ENCODE measurements at regions not wholly inside any gene's neighbourhood (a gene's known extent, or its start where the extent isn't known, plus 50 kb on each side); places are given as distances from the start of the nearest gene placed in this dataset.

DNA sequence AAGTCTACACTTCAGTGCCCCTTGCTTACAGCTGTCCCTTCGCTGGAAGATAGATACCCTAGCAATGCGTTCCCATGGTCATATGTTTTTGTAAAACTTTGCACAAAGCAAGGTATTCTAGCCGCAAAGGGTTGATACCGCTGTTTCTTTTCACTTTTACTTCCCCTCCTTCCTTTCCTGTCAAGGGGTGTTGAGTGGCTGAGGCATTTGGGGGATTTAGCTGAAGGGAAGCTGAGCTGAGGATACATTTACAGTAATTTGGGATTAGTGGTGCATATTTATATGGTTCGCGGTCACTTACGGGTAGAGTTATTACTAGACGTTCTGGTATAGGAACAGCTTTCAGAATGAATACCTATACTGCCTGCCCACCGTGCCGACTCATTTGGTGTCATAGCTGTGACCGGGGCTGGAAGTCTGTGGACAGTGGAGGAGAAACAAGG, 86.9 kb upstream of the WNT11 start:
- ATAC-seq, result no peak
- no peak for TF ChIP-seq ZC3H10 (CRISPR knock-in tag; IDR thresholded peaks at IDR 0.05)
- TF ChIP-seq ZFP30 (CRISPR knock-in tag; IDR thresholded peaks at IDR 0.05), result no peak
- TF ChIP-seq TOX (CRISPR knock-in tag; IDR thresholded peaks at IDR 0.05; ENCODE audit: borderline replicate concordance), result no peak
- TF ChIP-seq ZNF8 (CRISPR knock-in tag; IDR thresholded peaks at IDR 0.05), result no peak
- TF ChIP-seq TCF4 (CRISPR knock-in tag; IDR thresholded peaks at IDR 0.05; ENCODE audit: borderline replicate concordance), result no peak
- no peak for TF ChIP-seq CSDC2 (CRISPR knock-in tag; IDR thresholded peaks at IDR 0.05)
- TF ChIP-seq TSHZ2 (CRISPR knock-in tag; IDR thresholded peaks at IDR 0.05), result no peak
- TF ChIP-seq OSR1 (CRISPR knock-in tag; IDR thresholded peaks at IDR 0.05), result no peak
- TF ChIP-seq SNAI2 (CRISPR knock-in tag; IDR thresholded peaks at IDR 0.05), result no peak
- TF ChIP-seq ZNF70 (CRISPR knock-in tag; IDR thresholded peaks at IDR 0.05), result no peak
- TF ChIP-seq POU6F1 (CRISPR knock-in tag; IDR thresholded peaks at IDR 0.05; ENCODE audit: borderline replicate concordance, low read depth), result no peak
- no peak for TF ChIP-seq CSRNP3 (CRISPR knock-in tag; IDR thresholded peaks at IDR 0.05)
- no peak for TF ChIP-seq CREB5 (CRISPR knock-in tag; IDR thresholded peaks at IDR 0.05; ENCODE audit: low read depth)
- no peak for TF ChIP-seq RARB (CRISPR knock-in tag; IDR thresholded peaks at IDR 0.05)
- no peak for TF ChIP-seq BACH2 (CRISPR knock-in tag; IDR thresholded peaks at IDR 0.05; ENCODE audit: borderline replicate concordance)
- no peak for TF ChIP-seq ZNF565 (CRISPR knock-in tag; conservative IDR thresholded peaks at IDR 0.05; ENCODE audit: low read depth)
- no peak for TF ChIP-seq ESRRG (CRISPR knock-in tag; IDR thresholded peaks at IDR 0.05)
- TF ChIP-seq ZFP3 (CRISPR knock-in tag; IDR thresholded peaks at IDR 0.05), result no peak
- no peak for TF ChIP-seq PPARA (CRISPR knock-in tag; IDR thresholded peaks at IDR 0.05; ENCODE audit: borderline replicate concordance)

DNA sequence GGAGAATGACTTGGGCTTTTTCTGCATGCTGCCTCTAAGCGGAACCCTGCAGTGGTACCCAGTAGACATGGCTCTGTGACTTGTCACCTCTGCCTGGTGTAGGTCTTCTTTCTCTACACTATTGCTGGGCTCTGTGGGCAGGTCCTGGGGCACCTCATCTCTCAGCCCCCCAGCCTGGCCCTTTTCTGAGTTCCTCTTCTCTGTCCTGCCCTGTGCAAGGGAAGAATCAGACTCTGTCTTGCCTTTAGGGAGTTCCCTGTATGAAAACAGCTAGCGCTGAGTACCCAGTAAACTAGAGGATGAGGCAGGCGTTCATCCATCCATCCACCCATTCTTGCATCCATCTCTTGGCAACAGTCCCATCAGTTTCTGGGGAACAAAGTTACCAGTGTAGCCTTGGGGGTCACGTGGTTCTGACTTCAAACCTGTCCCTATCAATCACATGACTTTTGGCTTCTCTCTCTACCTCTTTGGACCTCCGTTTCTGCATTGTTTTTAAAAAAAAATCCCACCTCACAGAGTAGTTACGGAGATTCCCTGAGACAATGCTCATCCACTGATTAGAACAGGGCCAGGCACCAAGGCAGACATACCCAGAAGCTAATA, 86.4 kb upstream of the WNT11 start:
- ATAC-seq, result no peak
- TF ChIP-seq ISL1 (CRISPR knock-in tag; IDR thresholded peaks at IDR 0.05), result no peak
- no peak for TF ChIP-seq RARB (CRISPR knock-in tag; IDR thresholded peaks at IDR 0.05)
- TF ChIP-seq BACH2 (CRISPR knock-in tag; IDR thresholded peaks at IDR 0.05; ENCODE audit: borderline replicate concordance), result no peak
- no peak for TF ChIP-seq ZNF565 (CRISPR knock-in tag; conservative IDR thresholded peaks at IDR 0.05; ENCODE audit: low read depth)
- TF ChIP-seq PPARA (CRISPR knock-in tag; IDR thresholded peaks at IDR 0.05; ENCODE audit: borderline replicate concordance), result no peak
- TF ChIP-seq ZC3H10 (CRISPR knock-in tag; IDR thresholded peaks at IDR 0.05), result no peak

- TF ChIP-seq ZNF8 (CRISPR knock-in tag; IDR thresholded peaks at IDR 0.05) (no peak), ZFP30 (CRISPR knock-in tag; IDR thresholded peaks at IDR 0.05) (no peak), POU6F1 (CRISPR knock-in tag; IDR thresholded peaks at IDR 0.05; ENCODE audit: borderline replicate concordance, low read depth) (no peak), ZNF565 (CRISPR knock-in tag; conservative IDR thresholded peaks at IDR 0.05; ENCODE audit: low read depth) (no peak), ESRRG (CRISPR knock-in tag; IDR thresholded peaks at IDR 0.05) (no peak), PPARA (CRISPR knock-in tag; IDR thresholded peaks at IDR 0.05; ENCODE audit: borderline replicate concordance) (no peak)
- TF ChIP-seq, protein P1, sequence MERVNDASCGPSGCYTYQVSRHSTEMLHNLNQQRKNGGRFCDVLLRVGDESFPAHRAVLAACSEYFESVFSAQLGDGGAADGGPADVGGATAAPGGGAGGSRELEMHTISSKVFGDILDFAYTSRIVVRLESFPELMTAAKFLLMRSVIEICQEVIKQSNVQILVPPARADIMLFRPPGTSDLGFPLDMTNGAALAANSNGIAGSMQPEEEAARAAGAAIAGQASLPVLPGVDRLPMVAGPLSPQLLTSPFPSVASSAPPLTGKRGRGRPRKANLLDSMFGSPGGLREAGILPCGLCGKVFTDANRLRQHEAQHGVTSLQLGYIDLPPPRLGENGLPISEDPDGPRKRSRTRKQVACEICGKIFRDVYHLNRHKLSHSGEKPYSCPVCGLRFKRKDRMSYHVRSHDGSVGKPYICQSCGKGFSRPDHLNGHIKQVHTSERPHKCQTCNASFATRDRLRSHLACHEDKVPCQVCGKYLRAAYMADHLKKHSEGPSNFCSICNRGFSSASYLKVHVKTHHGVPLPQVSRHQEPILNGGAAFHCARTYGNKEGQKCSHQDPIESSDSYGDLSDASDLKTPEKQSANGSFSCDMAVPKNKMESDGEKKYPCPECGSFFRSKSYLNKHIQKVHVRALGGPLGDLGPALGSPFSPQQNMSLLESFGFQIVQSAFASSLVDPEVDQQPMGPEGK (CRISPR knock-in tag; IDR thresholded peaks at IDR 0.05; ENCODE audit: borderline replicate concordance), result no peak
- no peak for ATAC-seq
These were observed 85.5 kb upstream of the WNT11 start for GRCh38 chr11:76291576-76292526.

Measured in SK-N-SH treated with all-trans-retinoic acid at 6 μM for 48 hours (cell line).